Motor neuron (in vitro differentiated cells): ENCODE measurements at regions not wholly inside any gene's neighbourhood (a gene's known extent, or its start where the extent isn't known, plus 50 kb on each side); places are given as distances from the start of the nearest gene placed in this dataset.
"Not testable (repeated sequence)": the region's sequence is repeated elsewhere in the genome, so short reads cannot be mapped to it uniquely, and the experiment has no call there.

Source experiments
- ATAC-seq, 8 experiments: fragments of 200-7000 bp; cut with Tn5 transposase; replicated peaks in 6 of 8; 2 replicates each; pipeline ENCODE4 v1.8.0; 2021; ENCODE audit warnings: mild to moderate bottlenecking in 8 of 8, moderate library complexity in 8 of 8
- H3K27ac ChIP-seq, 2 donors: fragments of 250-450 bp; sonication (Bioruptor Pico); 2 replicates each; pipeline ENCODE4 v1.9.0; 2021; ENCODE audit warnings: antibody characterized with exemption in 2 of 2, mild to moderate bottlenecking in 2 of 2, moderate library complexity in 1 of 2
- H3K4me1 ChIP-seq, 2 donors: fragments of 250-450 bp; sonication (Bioruptor Pico); replicated peaks in 1 of 2; 2 replicates each; pipeline ENCODE4 v1.6.1; 2021; ENCODE audit warnings: antibody characterized with exemption in 2 of 2, mild to moderate bottlenecking in 2 of 2, moderate library complexity in 1 of 2
- H3K4me3 ChIP-seq, 5 donors: fragments of 250-450 bp; sonication (Bioruptor Pico); 2 replicates each; pipeline ENCODE4 v1.9.0; 2021; ENCODE audit warnings: antibody characterized with exemption in 5 of 5, mild to moderate bottlenecking in 5 of 5, moderate library complexity in 4 of 5
- WGBS, 10 experiments: fragments of 450-650 bp; shearing (Covaris generic); methylation state at CpG; one replicate each; pipeline ENCODE4 v1.0.0; 2022; 5-methylcytosine and 5-hydroxymethylcytosine counted together
- in situ Hi-C, 9 experiments: fragments of 400-800 bp; cut with MboI; loops; one replicate each; pipeline ENCODE4 v1.15.0; 2021; ENCODE audit warnings: low sequenced_read_pairs in 9 of 9, low pct_unique_long_range_greater_than_20kb in 2 of 9; ENCODE audit not compliant: unreplicated experiment in 9 of 9

DNA sequence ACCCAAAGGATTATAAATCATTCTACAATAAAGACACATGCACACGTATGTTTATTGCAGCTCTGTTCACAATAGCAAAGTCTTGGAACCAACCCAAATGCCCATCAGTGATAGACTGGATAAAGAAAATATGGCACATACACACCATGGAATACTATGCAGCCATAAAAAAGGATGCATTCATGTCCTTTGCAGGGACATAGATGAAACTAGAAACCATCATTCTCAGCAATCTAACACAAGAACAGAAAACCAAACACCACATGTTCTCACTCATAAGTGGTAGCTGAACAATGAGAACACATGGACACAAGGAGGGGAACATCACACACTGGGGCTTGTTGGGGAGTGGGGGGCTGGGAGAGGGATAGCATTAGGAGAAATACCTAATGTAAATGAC lies 164.9 kb downstream of the CRPPA start:
- H3K4me3 ChIP-seq, in situ Hi-C loops, H3K4me1 ChIP-seq, H3K27ac ChIP-seq, ATAC-seq: not testable (repeated sequence)
- 80 to 100% (median 94%) methylated on average over 1 of the region's 1 CpG; no CpG with 5 or more reads in 6 of the 10 experiments for WGBS, 10 experiments

GRCh38 chr7:16255952-16256351 lies 165.4 kb downstream of the CRPPA start:
- in situ Hi-C loops, H3K27ac ChIP-seq, H3K4me1 ChIP-seq, H3K4me3 ChIP-seq, ATAC-seq: not testable (repeated sequence)
- 20 to 100% (median 100%) methylated on average over 1 to 2 of the region's 2 CpGs; no CpG with 5 or more reads in 2 of the 10 experiments for WGBS, 10 experiments

GRCh38 chr7:16250655-16251054 lies 170.7 kb downstream of the CRPPA start:
- ATAC-seq, H3K27ac ChIP-seq, H3K4me1 ChIP-seq, in situ Hi-C loops, H3K4me3 ChIP-seq: not testable (repeated sequence)
- WGBS, 10 experiments: 70 to 100% (median 97%) methylated on average over 1 to 2 of the region's 2 CpGs; no CpG with 5 or more reads in 2 of the 10 experiments

DNA sequence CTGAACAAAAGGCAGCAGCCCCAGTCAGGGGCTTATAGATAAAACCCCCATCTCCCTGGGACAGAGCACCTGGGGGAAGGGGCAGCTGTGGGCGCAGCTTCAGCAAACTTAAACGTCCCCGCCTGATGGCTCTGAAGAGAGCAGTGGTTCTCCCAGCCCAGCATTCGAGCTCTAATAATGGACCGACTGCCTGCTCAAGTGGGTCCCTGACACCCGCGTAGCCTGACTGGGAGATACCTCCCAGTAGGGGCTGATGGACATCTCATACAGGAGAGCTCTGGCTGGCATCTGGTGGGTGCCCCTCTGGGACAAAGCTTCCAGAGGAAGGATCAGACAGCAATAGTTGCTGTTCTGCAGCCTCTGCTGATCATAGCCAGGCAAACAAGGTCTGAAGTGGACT lies 172.1 kb downstream of the CRPPA start:
- WGBS, 10 experiments: 89 to 100% (median 97%) methylated on average over 1 to 3 of the region's 7 CpGs; no CpG with 5 or more reads in 6 of the 10 experiments
- H3K27ac ChIP-seq, H3K4me1 ChIP-seq, in situ Hi-C loops, H3K4me3 ChIP-seq, ATAC-seq: not testable (repeated sequence)

- H3K27ac ChIP-seq, ATAC-seq, H3K4me3 ChIP-seq, H3K4me1 ChIP-seq, in situ Hi-C loops: not testable (repeated sequence)
- 80 to 100% (median 95%) methylated on average over 1 to 6 of the region's 6 CpGs; no CpG with 5 or more reads in 3 of the 10 experiments for WGBS, 10 experiments
Measured at GRCh38 chr7:16248556-16248955, 172.8 kb downstream of the CRPPA start.

DNA sequence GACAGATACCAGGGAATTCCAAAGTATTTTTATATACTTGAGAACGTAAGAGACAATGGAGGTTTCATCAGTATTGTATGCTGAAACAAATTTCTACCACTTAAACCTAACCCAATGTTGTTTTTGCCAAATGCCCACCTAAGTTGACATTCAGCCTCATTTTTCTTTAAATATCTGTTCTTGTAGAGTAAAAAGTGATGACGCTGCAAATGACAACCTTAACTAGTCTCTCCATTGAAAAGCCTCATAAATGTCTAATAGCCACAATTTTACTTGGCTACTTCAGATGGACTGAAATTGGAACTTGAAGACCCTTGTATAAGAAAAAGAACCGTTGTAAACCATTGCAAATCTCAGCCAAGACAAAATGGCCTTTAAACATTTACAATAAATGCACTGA lies 176.9 kb downstream of the CRPPA start:
- in situ Hi-C loops: no loop called here
- 50 to 88% (median 71%) methylated on average over 1 to 3 of the region's 3 CpGs for WGBS, 10 experiments
- ATAC-seq: no peak

GRCh38 chr7:16242920-16243319 lies 178.4 kb downstream of the CRPPA start:
- Histone ChIP-seq H3K4me3 (no peak overlapping the region), H3K4me1 (no peaks in the 10 kb centered on the region), H3K27ac (no peak overlapping the region)
- ATAC-seq: no peak
- in situ Hi-C loops: no loop called here
- 56 to 100% (median 88%) methylated on average over 1 to 4 of the region's 4 CpGs; no CpG with 5 or more reads in 1 of the 10 experiments for WGBS, 10 experiments

More for the DNA sequence above, 176.9 kb downstream of the CRPPA start:
- no peaks in the 10 kb centered on the region for H3K4me1 ChIP-seq
- no peak overlapping the region for H3K4me3 ChIP-seq
- no peak overlapping the region for H3K27ac ChIP-seq

- in situ Hi-C loops: no loop called here
- Histone ChIP-seq H3K27ac (no peak overlapping the region), H3K4me3 (no peak overlapping the region), H3K4me1 (no peaks in the 10 kb centered on the region)
- ATAC-seq: no peak
Measured at GRCh38 chr7:16241017-16241416, 180.3 kb downstream of the CRPPA start.

GRCh38 chr7:16236381-16236780 lies 185.0 kb downstream of the CRPPA start:
- Histone ChIP-seq H3K4me3 (no peak overlapping the region), H3K4me1 (no peaks in the 10 kb centered on the region), H3K27ac (no peak overlapping the region)
- in situ Hi-C loops: no loop called here
- ATAC-seq: no peak

DNA sequence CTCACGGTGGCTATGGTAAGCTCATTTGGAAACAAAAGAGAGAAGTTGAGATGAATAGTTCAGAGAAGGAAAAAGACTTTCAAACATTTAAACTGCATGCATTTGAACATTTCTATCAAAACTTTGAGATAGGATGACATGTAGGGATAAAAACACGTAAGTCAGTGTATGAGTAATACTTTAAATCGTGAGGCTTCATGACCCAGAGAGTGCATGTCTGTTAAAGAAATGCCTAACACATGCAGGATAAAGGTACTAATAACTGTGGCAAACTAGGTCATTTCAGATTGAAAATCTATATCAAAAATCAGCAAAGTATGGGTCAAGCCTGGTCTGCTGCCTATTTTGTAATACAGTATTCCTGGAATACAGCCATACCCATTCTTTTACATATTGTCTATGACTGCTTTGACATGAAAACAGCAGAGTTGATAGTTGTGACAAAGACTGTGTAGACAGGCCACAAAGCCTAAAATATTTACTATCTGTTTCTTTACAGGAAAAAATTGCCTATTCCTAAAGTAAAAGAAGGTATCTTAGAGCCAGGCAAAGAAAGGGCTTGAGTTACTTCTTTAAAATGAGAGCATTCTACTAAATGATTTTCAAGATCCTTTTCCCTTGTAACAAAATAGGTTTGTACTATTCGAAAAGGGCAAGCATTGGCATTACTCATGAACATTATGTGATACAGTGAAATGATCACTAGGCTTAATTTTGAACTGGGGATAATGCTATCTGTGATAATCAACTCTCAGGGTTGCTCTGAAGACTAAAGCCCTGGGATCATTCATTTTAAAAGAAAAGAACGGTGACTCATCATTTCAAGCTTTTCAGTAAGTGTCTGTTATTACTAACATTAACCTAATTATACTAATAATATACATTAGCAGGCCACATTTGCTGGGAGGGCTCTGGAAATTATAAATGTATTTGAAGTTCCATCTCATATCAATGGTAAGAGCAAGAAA lies 185.9 kb downstream of the CRPPA start:
- Histone ChIP-seq H3K4me1 (no peaks in the 10 kb centered on the region), H3K4me3 (no peak overlapping the region), H3K27ac (no peak overlapping the region)
- peak in 2 of 8 experiments; percentile 9 to 66 for ATAC-seq
- in situ Hi-C loops: no loop called here
- WGBS, 10 experiments: 58 to 97% (median 86%) methylated on average over 2 to 5 of the region's 5 CpGs

GRCh38 chr7:16234493-16235146 lies 186.7 kb downstream of the CRPPA start:
- in situ Hi-C loops: no loop called here
- 27 to 100% (median 89%) methylated on average over 1 to 2 of the region's 2 CpGs for WGBS, 10 experiments
- no peak overlapping the region for H3K27ac ChIP-seq
- ATAC-seq: no peak
- no peak overlapping the region for H3K4me3 ChIP-seq
- no peaks in the 10 kb centered on the region for H3K4me1 ChIP-seq

DNA sequence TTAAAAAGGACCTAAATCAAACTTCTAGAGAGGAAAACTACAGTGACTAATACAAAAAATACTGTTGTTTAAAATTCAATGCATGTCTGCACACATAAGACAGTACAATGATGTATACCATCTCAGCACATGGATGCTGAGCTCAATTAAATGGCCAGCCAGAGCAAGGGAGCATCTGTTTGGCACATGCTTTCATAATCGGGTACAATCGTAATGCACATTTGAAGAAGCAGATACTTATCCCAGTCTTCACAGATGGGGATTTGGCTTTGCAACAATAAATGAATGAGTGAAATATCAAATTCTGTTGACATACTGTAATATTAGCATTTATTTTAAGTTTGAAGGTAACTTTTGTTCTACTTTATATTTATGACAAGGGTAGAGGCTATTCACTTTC lies 187.8 kb downstream of the CRPPA start:
- 0 to 100% (median 80%) methylated on average over 2 of the region's 2 CpGs; no CpG with 5 or more reads in 3 of the 10 experiments for WGBS, 10 experiments
- in situ Hi-C loops: no loop called here
- peak in 4 of 8 experiments; percentile 12 to 93 (median 42) for ATAC-seq
- H3K27ac ChIP-seq: no peak overlapping the region
- H3K4me1 ChIP-seq: no peaks in the 10 kb centered on the region
- H3K4me3 ChIP-seq: no peak overlapping the region

DNA sequence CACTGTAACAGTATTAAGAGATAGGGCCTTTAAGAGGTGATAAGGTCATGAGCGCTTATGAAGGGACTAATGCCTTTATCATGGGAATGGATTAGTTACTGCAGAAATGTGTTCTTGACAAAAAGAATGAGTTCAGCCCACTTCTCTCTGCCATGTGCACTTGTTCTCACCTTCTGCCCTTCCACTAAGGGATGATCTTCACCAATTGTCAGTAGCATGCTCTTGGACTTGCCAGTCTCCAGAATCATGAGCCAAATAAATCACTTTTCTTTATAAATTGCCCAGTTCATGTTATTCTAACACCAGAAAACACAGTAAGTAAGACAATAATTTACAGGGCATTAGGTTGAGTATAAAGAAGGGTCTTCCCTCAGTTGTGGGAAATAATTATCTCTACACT lies 189.1 kb downstream of the CRPPA start:
- 86 to 100% (median 100%) methylated on average over 1 of the region's 1 CpG; no CpG with 5 or more reads in 1 of the 10 experiments for WGBS, 10 experiments
- H3K27ac ChIP-seq: no peak overlapping the region
- in situ Hi-C loops: no loop called here
- no peaks in the 10 kb centered on the region for H3K4me1 ChIP-seq
- no peak overlapping the region for H3K4me3 ChIP-seq
- no peak for ATAC-seq
